Breast epithelium (tissue), 4 donors: ENCODE measurements at regions not wholly inside any gene's neighbourhood (a gene's known extent, or its start where the extent isn't known, plus 50 kb on each side); places are given as distances from the start of the nearest gene placed in this dataset.

Experiments
- DNase-seq, 2 donors: peaks; one replicate each; pipeline ENCODE4 v3.0.0-alpha.2; 2019; ENCODE audit warnings: low spot score in 2 of 2
- H3K27ac ChIP-seq, 2 donors: fragments of 200-600 bp; sonication (generic) in 1 of 2; one replicate each; pipeline ENCODE4 v1.5.1; 2016 to 2019; ENCODE audit warnings: mild to moderate bottlenecking in 1 of 2
- H3K27me3 ChIP-seq, 2 donors: fragments of 200-600 bp; sonication (generic) in 1 of 2; one replicate each; pipeline versions ENCODE4 v1.5.1 to v1.6.0; 2017 to 2019; ENCODE audit warnings: control low read depth in 1 of 2, mild to moderate bottlenecking in 1 of 2
- H3K36me3 ChIP-seq: fragments of 200-600 bp; one replicate; pipeline ENCODE4 v1.5.1; 2019
- H3K4me1 ChIP-seq, 2 donors: fragments of 200-600 bp; sonication (generic); one replicate each; pipeline ENCODE4 v1.5.1; 2016 to 2019; ENCODE audit warnings: control low read depth in 1 of 2
- H3K4me3 ChIP-seq, 3 donors: fragments of 200-600 bp; sonication (generic); 1 replicate in 2 of 3; 2 replicates in 1 of 3; pipeline ENCODE4 v1.5.1; 2016 to 2019; ENCODE audit warnings: mild to moderate bottlenecking in 3 of 3, moderate library complexity in 2 of 3
- H3K9me3 ChIP-seq, 2 donors: fragments of 200-600 bp; sonication (generic) in 1 of 2; one replicate each; pipeline ENCODE4 v1.5.1; 2016 to 2019; ENCODE audit warnings: control low read depth in 1 of 2
- CTCF ChIP-seq, 3 donors: fragments of 450-650 bp; IDR thresholded peaks; one replicate each; pipeline ENCODE4 v1.5.1; 2016 to 2017; ENCODE audit warnings: antibody characterized with exemption in 3 of 3, mild to moderate bottlenecking in 3 of 3, moderate library complexity in 3 of 3
- POLR2A ChIP-seq: fragments of 450-650 bp; IDR thresholded peaks from one replicate; pipeline ENCODE4 v1.6.1; 2016; ENCODE audit warnings: antibody characterized with exemption, mild to moderate bottlenecking, moderate library complexity
- POLR2AphosphoS5 ChIP-seq, 3 donors: sonication (generic); formaldehyde crosslinking; IDR thresholded peaks; one replicate each; pipeline ENCODE4 v1.6.1; 2017; ENCODE audit warnings: antibody characterized with exemption in 3 of 3
- intact Hi-C: fragments of 100-400 bp; cut with DNase I; formaldehyde crosslinking; loops from one replicate; pipeline ENCODE4 v1.15.1; 2023; ENCODE audit warnings: low total_unique reads

- intact Hi-C loops: loop anchor here (10.0 kb wide), 1 partner anchor 1191 kb away; no protein-coding TSS in a partner anchor
- no peak for DNase-seq
- peaks cover 0 to 9% of the 10 kb centered on the region in 2 donors for H3K9me3 ChIP-seq
- H3K27me3 ChIP-seq: no peaks in the 10 kb centered on the region
- TF ChIP-seq POLR2A: no peak
- H3K27ac ChIP-seq: no peak overlapping the region
- no peaks in the 10 kb centered on the region for H3K36me3 ChIP-seq
- H3K4me3 ChIP-seq: no peak overlapping the region
- H3K4me1 ChIP-seq: peaks cover 6 to 19% of the 10 kb centered on the region in 2 donors
Observed at GRCh38 chr3:127053979-127054378, 71.1 kb downstream of the PLXNA1 start.

- TF ChIP-seq CTCF (IDR thresholded peaks at IDR 0.05) (no peak), POLR2AphosphoS5 (IDR thresholded peaks at IDR 0.05) (no peak), POLR2A (no peak)
- no peaks in the 10 kb centered on the region for H3K36me3 ChIP-seq
- intact Hi-C loops: loop anchor here (10.0 kb wide), 1 partner anchor 1189 kb away; no protein-coding TSS in a partner anchor
- peaks cover 6 to 19% of the 10 kb centered on the region in 2 donors for H3K4me1 ChIP-seq
- no peak for DNase-seq
- H3K4me3 ChIP-seq: no peak overlapping the region
- H3K9me3 ChIP-seq: peaks cover 0 to 9% of the 10 kb centered on the region in 2 donors
- H3K27ac ChIP-seq: no peak overlapping the region
- no peaks in the 10 kb centered on the region for H3K27me3 ChIP-seq
Observed at GRCh38 chr3:127056281-127056680, 73.4 kb downstream of the PLXNA1 start.

- Histone ChIP-seq H3K36me3 (no peaks in the 10 kb centered on the region), H3K4me1 (peaks cover 6 to 19% of the 10 kb centered on the region in 2 donors), H3K27ac (no peak overlapping the region), H3K9me3 (peaks cover 0 to 9% of the 10 kb centered on the region in 2 donors), H3K4me3 (no peak overlapping the region), H3K27me3 (no peaks in the 10 kb centered on the region)
- intact Hi-C loops: loop anchor here (10.0 kb wide), 1 partner anchor 1188 kb away; no protein-coding TSS in a partner anchor
- DNase-seq: no peak
- TF ChIP-seq POLR2AphosphoS5 (IDR thresholded peaks at IDR 0.05): no peak
- no peak for TF ChIP-seq CTCF (IDR thresholded peaks at IDR 0.05)
- TF ChIP-seq POLR2A: no peak
Observed at GRCh38 chr3:127056976-127057375, 74.1 kb downstream of the PLXNA1 start.

- intact Hi-C loops: loop anchor here (1.0 to 10.0 kb wide), 2 partner anchors 46 to 1186 kb away; no protein-coding TSS in a partner anchor
- H3K27me3 ChIP-seq: no peaks in the 10 kb centered on the region
- no peak overlapping the region for H3K4me3 ChIP-seq
- H3K36me3 ChIP-seq: no peaks in the 10 kb centered on the region
- DNase-seq: no peak
- peaks cover 0 to 9% of the 10 kb centered on the region in 2 donors for H3K9me3 ChIP-seq
- H3K4me1 ChIP-seq: peaks cover 0 to 1% of the 10 kb centered on the region in 2 donors
- H3K27ac ChIP-seq: no peak overlapping the region
- no peak for TF ChIP-seq POLR2A
- no peak for TF ChIP-seq CTCF (IDR thresholded peaks at IDR 0.05)
- TF ChIP-seq POLR2AphosphoS5 (IDR thresholded peaks at IDR 0.05): no peak
Observed at GRCh38 chr3:127059072-127059471, 76.2 kb downstream of the PLXNA1 start.

- DNase-seq: no peak
- no peaks in the 10 kb centered on the region for H3K4me1 ChIP-seq
- no peak overlapping the region for H3K27ac ChIP-seq
- no peaks in the 10 kb centered on the region for H3K27me3 ChIP-seq
- H3K4me3 ChIP-seq: no peak overlapping the region
- H3K36me3 ChIP-seq: no peaks in the 10 kb centered on the region
- intact Hi-C loops: no loop called here
- no peak for TF ChIP-seq CTCF (IDR thresholded peaks at IDR 0.05)
- no peak for TF ChIP-seq POLR2A
- no peak for TF ChIP-seq POLR2AphosphoS5 (IDR thresholded peaks at IDR 0.05)
- H3K9me3 ChIP-seq: peaks cover 0 to 7% of the 10 kb centered on the region in 2 donors
Observed at GRCh38 chr3:127061641-127062040, 78.7 kb downstream of the PLXNA1 start.

- intact Hi-C loops: no loop called here
- DNase-seq: no peak
- Histone ChIP-seq H3K36me3 (no peaks in the 10 kb centered on the region), H3K27ac (no peak overlapping the region), H3K4me1 (no peaks in the 10 kb centered on the region), H3K4me3 (no peak overlapping the region), H3K27me3 (no peaks in the 10 kb centered on the region), H3K9me3 (no peaks in the 10 kb centered on the region)
- TF ChIP-seq CTCF (IDR thresholded peaks at IDR 0.05) (no peak), POLR2A (no peak), POLR2AphosphoS5 (IDR thresholded peaks at IDR 0.05) (no peak)
Observed at GRCh38 chr3:127062926-127063325, 80.0 kb downstream of the PLXNA1 start.
